Prostate gland (tissue), 2 donors: ENCODE measurements at regions not wholly inside any gene's neighbourhood (a gene's known extent, or its start where the extent isn't known, plus 50 kb on each side); places are given as distances from the start of the nearest gene placed in this dataset.
"Not testable (repeated sequence)": the region's sequence is repeated elsewhere in the genome, so short reads cannot be mapped to it uniquely, and the experiment has no call there.

Experiments used
- DNase-seq: peaks from one replicate; pipeline ENCODE4 v3.0.0-alpha.2; 2019; ENCODE audit warnings: low spot score
- H3K27ac ChIP-seq, 2 donors: fragments of 200-600 bp; sonication (generic); 2 replicates each; pipeline ENCODE4 v1.5.1; 2017 to 2019
- H3K27me3 ChIP-seq: fragments of 200-600 bp; sonication (generic); replicated peaks from 2 replicates; pipeline ENCODE4 v1.5.1; 2019; ENCODE audit not compliant: insufficient read depth
- H3K36me3 ChIP-seq, 2 donors: fragments of 200-600 bp; sonication (generic); 1 replicate in 1 of 2; 2 replicates in 1 of 2; pipeline versions ENCODE4 v1.5.1 to v1.8.1; 2017 to 2019
- H3K4me1 ChIP-seq: fragments of 200-600 bp; sonication (generic); replicated peaks from 2 replicates; pipeline ENCODE4 v1.5.1; 2019
- H3K4me3 ChIP-seq, 2 donors: fragments of 200-600 bp; sonication (generic); 2 replicates each; pipeline ENCODE4 v1.5.1; 2017 to 2019
- H3K9me3 ChIP-seq: fragments of 200-600 bp; sonication (generic); 2 replicates; pipeline ENCODE4 v1.5.1; 2017
- POLR2A ChIP-seq: fragments of 450-650 bp; IDR thresholded peaks from one replicate; pipeline ENCODE4 v1.6.1; 2016; ENCODE audit warnings: antibody characterized with exemption, mild to moderate bottlenecking
- POLR2AphosphoS5 ChIP-seq: sonication (generic); formaldehyde crosslinking; IDR thresholded peaks from one replicate; pipeline ENCODE4 v1.6.1; 2017; ENCODE audit warnings: antibody characterized with exemption
- WGBS: methylation state at CpG from one replicate; pipeline ENCODE4 v1.1.5; 2018; 5-methylcytosine and 5-hydroxymethylcytosine counted together
- intact Hi-C: fragments of 100-400 bp; cut with DNase I; formaldehyde crosslinking; loops from one replicate; pipeline ENCODE4 v1.14.2; 2022
- TF ChIP-seq, protein P1 (sequence below), 4 experiments: fragments of 200-600 bp in 2 of 4; fragments of 450-650 bp in 2 of 4; sonication (generic) in 2 of 4; IDR thresholded peaks; 1 replicate in 3 of 4; 2 replicates in 1 of 4; pipeline ENCODE4 v1.5.1; 2016 to 2019; ENCODE audit warnings: antibody characterized with exemption in 4 of 4, mild to moderate bottlenecking in 2 of 4, moderate library complexity in 2 of 4

DNA sequence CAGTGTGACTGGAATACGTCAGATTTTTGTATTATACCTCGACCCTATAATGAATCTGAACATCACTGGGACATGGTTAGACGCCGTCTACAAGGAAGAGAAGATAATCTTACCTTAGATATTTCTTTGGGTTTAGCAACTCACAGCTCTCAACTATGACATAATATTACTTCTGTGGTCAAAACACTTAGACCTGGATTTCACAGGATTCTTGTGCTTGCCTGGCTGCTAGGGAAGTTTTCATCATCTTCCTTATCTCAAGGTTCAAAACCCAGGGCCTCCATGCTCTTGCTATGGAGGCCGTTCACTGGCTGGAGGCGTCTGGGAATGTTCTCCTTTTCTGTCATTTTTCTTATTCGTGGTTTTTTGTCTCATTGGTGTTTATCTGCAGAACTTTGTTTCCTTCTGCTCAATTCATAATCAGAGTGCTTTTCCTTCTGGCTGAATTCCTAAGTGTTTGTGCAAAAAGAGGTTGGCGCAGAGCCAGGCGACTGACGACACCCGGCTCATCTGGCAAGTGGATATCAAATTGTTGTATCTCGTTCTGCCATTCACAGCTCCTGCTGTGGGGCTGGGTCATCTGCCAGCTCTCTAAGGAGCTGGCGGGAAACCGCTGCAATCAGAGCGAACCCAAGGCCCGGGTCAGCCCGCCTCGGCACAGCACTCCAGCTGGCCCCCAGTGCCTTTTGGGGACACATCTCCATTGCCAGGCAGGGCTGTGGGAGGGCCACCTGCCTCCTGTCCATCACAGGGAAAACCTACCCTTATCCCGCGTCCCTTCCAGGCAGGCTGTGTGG is 68.1 kb upstream of the DEFB108B start:
- H3K4me1 ChIP-seq, intact Hi-C loops, H3K9me3 ChIP-seq, H3K4me3 ChIP-seq, H3K27ac ChIP-seq, H3K36me3 ChIP-seq, DNase-seq, H3K27me3 ChIP-seq: not testable (repeated sequence)
- WGBS: 20% methylated on average over 20 of the region's 20 CpGs

DNA sequence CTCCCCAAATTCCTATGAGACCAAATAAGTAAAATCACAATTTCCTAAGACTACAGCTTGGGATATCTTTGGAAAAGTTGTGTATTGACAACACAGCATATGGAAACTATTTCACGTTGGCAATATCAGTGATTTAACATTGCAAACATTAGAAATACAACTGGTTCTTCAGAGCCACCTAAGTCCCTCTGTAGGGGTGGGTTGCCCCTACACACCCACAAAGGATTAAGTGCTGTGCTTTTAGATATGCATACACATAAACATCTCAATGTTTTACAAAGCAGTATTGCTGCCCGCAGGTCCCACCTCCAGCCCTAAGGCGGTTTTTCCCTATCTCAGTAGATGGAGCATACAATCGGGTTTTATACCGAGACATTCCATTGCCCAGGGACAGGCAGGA is 66.0 kb upstream of the DEFB108B start:
- DNase-seq, H3K27ac ChIP-seq, H3K9me3 ChIP-seq, H3K4me3 ChIP-seq, H3K36me3 ChIP-seq, H3K27me3 ChIP-seq, intact Hi-C loops, H3K4me1 ChIP-seq: not testable (repeated sequence)
- WGBS: 61% methylated on average over 5 of the region's 5 CpGs

DNA sequence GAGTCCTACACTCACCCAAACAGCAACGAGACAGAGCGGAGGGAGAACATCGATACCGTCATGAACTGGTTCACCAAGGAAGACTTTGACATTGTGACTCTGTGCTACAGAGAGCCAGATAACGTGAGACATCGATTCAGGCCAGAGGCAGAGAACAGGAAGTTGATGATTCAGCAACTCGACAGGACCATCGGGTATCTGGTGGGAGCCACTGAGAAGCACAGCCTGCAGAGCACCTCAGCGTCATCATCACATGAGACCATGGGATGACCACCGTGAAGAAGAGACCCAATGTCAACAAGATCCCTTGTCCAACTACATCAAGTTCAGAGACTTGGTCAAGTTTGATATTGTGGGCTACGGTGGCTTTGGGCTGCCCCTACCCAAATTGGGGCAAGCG is 60.8 kb upstream of the DEFB108B start:
- WGBS: 87% methylated on average over 12 of the region's 12 CpGs
- H3K4me3 ChIP-seq, H3K36me3 ChIP-seq, H3K4me1 ChIP-seq, H3K27ac ChIP-seq, intact Hi-C loops, H3K9me3 ChIP-seq, H3K27me3 ChIP-seq, DNase-seq: not testable (repeated sequence)

DNA sequence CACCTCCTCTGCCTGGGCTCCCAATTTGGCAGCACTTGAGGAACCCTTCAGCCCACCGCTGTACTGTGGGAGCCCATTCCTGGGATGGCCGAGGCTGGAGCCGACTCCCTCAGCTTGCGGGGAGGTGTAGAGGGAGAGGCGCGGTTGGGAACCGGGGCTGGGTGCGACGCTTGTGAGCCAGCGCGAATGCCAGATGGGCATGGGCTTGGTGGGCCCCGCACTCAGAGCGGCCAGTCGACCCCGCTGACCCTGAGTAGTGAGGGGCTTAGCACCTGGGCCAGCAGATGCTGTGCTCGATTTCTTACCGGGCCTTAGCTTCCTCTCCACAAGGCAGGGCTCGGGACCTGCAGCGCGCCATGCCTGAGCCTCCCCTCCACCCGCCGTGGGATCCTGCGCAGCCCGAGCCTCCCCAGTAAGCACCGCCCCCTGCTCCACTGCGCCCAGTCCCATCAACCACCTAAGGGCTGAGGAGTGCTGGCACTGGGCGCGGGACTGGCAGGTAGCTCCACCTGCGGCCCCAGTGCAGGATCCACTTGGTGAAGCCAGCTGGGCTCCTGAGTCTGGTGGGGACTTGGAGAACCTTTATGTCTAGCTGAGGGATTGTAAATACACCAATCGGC is 58.3 kb upstream of the DEFB108B start:
- DNase-seq: no peak
- Histone ChIP-seq H3K9me3 (no peaks in the 10 kb centered on the region), H3K36me3 (no peaks in the 10 kb centered on the region), H3K27ac (no peak overlapping the region), H3K4me1 (no peaks in the 10 kb centered on the region), H3K4me3 (no peak overlapping the region), H3K27me3 (no peaks in the 10 kb centered on the region)
- WGBS: 95% methylated on average over 21 of the region's 30 CpGs
- intact Hi-C loops: no loop called here
- TF ChIP-seq POLR2AphosphoS5 (no peak), POLR2A (no peak)
- TF ChIP-seq, protein P1, sequence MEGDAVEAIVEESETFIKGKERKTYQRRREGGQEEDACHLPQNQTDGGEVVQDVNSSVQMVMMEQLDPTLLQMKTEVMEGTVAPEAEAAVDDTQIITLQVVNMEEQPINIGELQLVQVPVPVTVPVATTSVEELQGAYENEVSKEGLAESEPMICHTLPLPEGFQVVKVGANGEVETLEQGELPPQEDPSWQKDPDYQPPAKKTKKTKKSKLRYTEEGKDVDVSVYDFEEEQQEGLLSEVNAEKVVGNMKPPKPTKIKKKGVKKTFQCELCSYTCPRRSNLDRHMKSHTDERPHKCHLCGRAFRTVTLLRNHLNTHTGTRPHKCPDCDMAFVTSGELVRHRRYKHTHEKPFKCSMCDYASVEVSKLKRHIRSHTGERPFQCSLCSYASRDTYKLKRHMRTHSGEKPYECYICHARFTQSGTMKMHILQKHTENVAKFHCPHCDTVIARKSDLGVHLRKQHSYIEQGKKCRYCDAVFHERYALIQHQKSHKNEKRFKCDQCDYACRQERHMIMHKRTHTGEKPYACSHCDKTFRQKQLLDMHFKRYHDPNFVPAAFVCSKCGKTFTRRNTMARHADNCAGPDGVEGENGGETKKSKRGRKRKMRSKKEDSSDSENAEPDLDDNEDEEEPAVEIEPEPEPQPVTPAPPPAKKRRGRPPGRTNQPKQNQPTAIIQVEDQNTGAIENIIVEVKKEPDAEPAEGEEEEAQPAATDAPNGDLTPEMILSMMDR (IDR thresholded peaks at IDR 0.05): no peak

DNA sequence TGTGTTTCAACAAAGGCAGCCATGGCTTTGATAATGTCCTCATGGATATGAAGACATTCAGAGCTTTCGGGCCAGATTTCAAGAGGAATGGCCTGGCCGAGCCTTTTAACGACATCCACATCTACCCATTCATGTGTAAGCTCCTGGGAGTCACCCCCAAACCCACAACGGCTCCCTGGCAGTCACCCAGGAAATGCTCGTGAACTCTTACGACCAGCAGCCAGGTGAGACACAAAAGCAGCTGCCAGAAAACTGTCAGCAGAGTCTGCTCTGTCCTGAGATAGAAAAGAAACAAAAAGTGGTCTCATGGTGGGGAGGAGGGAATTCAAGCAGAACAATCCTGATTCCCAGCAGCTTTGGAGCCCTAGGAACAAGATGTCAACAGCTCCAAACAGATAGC is 52.9 kb upstream of the DEFB108B start:
- whole genome bisulfite sequencing: 39% methylated on average over 6 of the region's 6 CpGs
- H3K27ac ChIP-seq, H3K9me3 ChIP-seq, H3K27me3 ChIP-seq, intact Hi-C loops, DNase-seq, H3K4me1 ChIP-seq, H3K4me3 ChIP-seq, H3K36me3 ChIP-seq: not testable (repeated sequence)

DNA sequence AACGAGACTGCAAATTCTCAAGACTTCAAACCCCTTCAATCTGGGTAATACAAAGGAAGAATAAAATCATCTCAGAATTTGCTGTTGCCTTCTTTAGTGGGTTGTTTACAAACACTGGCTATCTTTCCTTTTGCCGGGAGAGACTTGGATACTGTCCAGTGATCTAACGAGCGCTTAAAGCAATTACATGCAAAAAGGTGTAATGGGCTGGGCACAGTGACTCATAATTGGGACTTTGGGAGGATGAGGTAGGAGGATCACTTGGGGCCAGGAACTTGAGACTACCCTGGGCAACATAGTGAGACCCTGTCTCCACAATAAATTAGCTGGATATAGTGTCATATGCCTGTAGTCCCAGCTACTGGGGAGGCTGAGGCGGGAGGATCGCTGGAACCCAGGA is 52.2 kb upstream of the DEFB108B start:
- H3K9me3 ChIP-seq, H3K36me3 ChIP-seq, H3K4me1 ChIP-seq, H3K27ac ChIP-seq, H3K27me3 ChIP-seq, intact Hi-C loops, DNase-seq, H3K4me3 ChIP-seq: not testable (repeated sequence)
- 46% methylated on average over 6 of the region's 6 CpGs for WGBS

DNA sequence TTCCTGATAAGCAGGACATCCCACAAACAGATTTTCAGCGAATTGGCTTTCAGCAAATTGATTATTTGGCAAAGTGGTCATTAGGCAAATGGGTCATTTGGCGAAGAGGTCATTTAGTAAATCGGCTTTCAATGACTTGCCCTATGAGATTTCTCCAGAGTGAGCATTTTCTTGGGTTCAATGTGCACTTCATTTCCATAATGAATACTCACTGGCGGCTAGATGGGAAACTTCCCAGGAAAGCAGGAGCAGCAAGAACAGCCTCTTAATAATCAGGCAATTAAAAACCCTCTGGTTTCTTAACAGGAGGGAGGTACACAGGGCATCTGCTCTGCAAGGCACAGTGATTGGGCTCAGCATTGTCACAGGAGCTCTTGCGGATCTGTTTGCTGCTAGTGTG is 51.5 kb upstream of the DEFB108B start:
- H3K9me3 ChIP-seq, H3K27ac ChIP-seq, H3K27me3 ChIP-seq, H3K36me3 ChIP-seq, H3K4me1 ChIP-seq, DNase-seq, intact Hi-C loops, H3K4me3 ChIP-seq: not testable (repeated sequence)
- 91% methylated on average over 5 of the region's 5 CpGs for WGBS

DNA sequence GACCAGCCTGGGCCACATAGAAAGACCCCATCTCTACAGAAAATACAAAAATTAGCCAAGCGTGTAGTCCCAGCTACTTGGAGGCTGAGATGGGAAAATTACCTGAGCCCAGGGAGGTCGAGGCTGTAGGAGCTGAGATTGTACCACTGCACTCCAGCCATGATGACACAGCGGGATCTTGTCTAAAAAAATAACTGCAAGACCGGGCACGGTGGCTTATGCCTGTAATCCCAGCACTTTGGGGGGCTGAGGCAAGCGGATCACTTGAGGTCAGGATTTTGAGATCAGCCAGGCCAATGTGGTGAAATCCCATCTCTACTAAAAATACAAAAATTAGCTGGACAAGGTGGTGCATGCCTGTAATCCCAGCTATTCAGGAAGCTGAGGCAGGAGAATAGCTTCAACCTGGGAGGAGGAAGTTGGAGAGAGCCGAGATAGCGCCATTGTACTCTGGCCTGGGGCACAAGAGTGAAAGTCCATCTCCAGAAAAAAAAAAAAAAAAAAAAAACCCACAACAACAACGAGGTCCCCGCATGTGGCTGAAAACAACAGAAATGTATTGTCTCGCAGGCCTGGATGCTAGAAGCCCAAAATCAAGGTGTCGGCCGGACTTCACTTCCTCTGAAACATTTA is 50.7 kb upstream of the DEFB108B start:
- H3K27ac ChIP-seq, H3K4me1 ChIP-seq, DNase-seq, intact Hi-C loops, H3K9me3 ChIP-seq, H3K36me3 ChIP-seq, H3K4me3 ChIP-seq, H3K27me3 ChIP-seq: not testable (repeated sequence)
- WGBS: 90% methylated on average over 13 of the region's 13 CpGs

DNA sequence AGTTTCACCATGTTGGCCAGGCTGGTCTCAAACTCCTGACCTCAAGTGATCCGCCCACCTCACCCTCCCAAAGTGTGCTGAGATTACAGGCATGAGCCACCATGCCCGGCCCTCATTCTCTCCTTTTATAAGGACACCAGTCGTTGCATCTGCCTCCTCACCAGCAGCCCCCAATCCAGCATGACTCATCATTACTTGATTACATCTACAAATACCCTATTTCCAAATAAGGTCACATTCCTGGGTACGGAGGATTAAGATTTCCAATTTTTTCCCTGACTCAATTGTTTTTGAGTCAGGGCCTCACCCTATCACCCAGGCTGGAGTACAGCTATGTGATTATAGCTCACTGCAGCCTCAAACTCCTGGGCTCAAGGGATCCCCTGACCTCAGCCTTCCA is 49.8 kb upstream of the DEFB108B start:
- intact Hi-C loops, H3K36me3 ChIP-seq, H3K27ac ChIP-seq, H3K4me3 ChIP-seq, H3K27me3 ChIP-seq, H3K4me1 ChIP-seq, DNase-seq, H3K9me3 ChIP-seq: not testable (repeated sequence)
- 61% methylated on average over 4 of the region's 4 CpGs for WGBS
